ENCODE measurements at regions not wholly inside any gene's neighbourhood (a gene's known extent, or its start where the extent isn't known, plus 50 kb on each side); places are given as distances from the start of the nearest gene placed in this dataset.

- TF ChIP-seq EZH2phosphoT487 (IDR thresholded peaks at IDR 0.05; ENCODE audit: borderline replicate concordance) (no peak), CTCF (IDR thresholded peaks at IDR 0.05 in 2 of 3, conservative IDR thresholded peaks at IDR 0.05 in 1 of 3; ENCODE audit: borderline replicate concordance in 1 of 3, insufficient read depth in 1 of 3, low read depth in 2 of 3, low read length in 2 of 3) (no peak)
Observed at GRCh38 chr9:17881371-17881770, 302.5 kb downstream of the SH3GL2 start.
